Neuronal stem cell (in vitro differentiated cells): ENCODE measurements at regions not wholly inside any gene's neighbourhood (a gene's known extent, or its start where the extent isn't known, plus 50 kb on each side); places are given as distances from the start of the nearest gene placed in this dataset.

Experiments used
- DNase-seq: peaks from one replicate; pipeline ENCODE4 v3.0.0-alpha.2; 2013; ENCODE audit warnings: low spot score
- H2AFZ ChIP-seq: one replicate; pipeline ENCODE4 v1.6.1; 2013; ENCODE audit warnings: mild to moderate bottlenecking, low read length, inconsistent platforms
- H2AK5ac ChIP-seq: 2 replicates; pipeline ENCODE4 v1.6.1; 2013; ENCODE audit warnings: low read depth, mild to moderate bottlenecking, inconsistent platforms, low read length, moderate library complexity, mixed read lengths
- H2BK120ac ChIP-seq: 2 replicates; pipeline ENCODE4 v1.6.1; 2013; ENCODE audit warnings: low read depth, mild to moderate bottlenecking, inconsistent platforms, low read length, moderate library complexity, mixed read lengths
- H2BK12ac ChIP-seq: one replicate; pipeline ENCODE4 v1.6.1; 2013; ENCODE audit warnings: low read length, inconsistent platforms
- H2BK15ac ChIP-seq: 2 replicates; pipeline ENCODE4 v1.6.1; 2013; ENCODE audit warnings: mild to moderate bottlenecking, low read length, inconsistent platforms, mixed read lengths
- H2BK5ac ChIP-seq: one replicate; pipeline ENCODE4 v1.6.1; 2013; ENCODE audit warnings: inconsistent platforms, mild to moderate bottlenecking, low read length, moderate library complexity
- H3K14ac ChIP-seq: one replicate; pipeline ENCODE4 v1.6.1; 2013; ENCODE audit warnings: low read length, inconsistent platforms
- H3K18ac ChIP-seq: 2 replicates; pipeline ENCODE4 v1.6.1; 2013; ENCODE audit warnings: low read length, inconsistent platforms
- H3K23ac ChIP-seq: 2 replicates; pipeline ENCODE4 v1.6.1; 2013; ENCODE audit warnings: low read depth, mild to moderate bottlenecking, mixed read lengths, low read length, inconsistent platforms; ENCODE audit not compliant: poor library complexity
- H3K27ac ChIP-seq: replicated peaks from 3 replicates; pipeline ENCODE4 v1.5.1; 2013; ENCODE audit warnings: low read length, inconsistent platforms
- H3K27me3 ChIP-seq, 3 experiments: 2 replicates each; pipeline ENCODE4 v1.6.1; 2013; ENCODE audit warnings: low read length in 3 of 3, mild to moderate bottlenecking in 2 of 3, inconsistent platforms in 1 of 3, low read depth in 1 of 3, mixed read lengths in 1 of 3, moderate library complexity in 1 of 3; ENCODE audit not compliant: control insufficient read depth in 3 of 3, insufficient read depth in 3 of 3
- H3K36me3 ChIP-seq, 2 donors: replicated peaks in 1 of 2; 2 replicates each; pipeline ENCODE4 v1.6.1; 2013; ENCODE audit warnings: low read length in 2 of 2; ENCODE audit not compliant: control insufficient read depth in 2 of 2, insufficient read depth in 2 of 2
- H3K4ac ChIP-seq: 2 replicates; pipeline ENCODE4 v1.6.1; 2013; ENCODE audit warnings: inconsistent platforms, mild to moderate bottlenecking, low read length, moderate library complexity
- H3K4me1 ChIP-seq, 2 donors: 1 replicate in 1 of 2; 2 replicates in 1 of 2; pipeline ENCODE4 v1.6.1; 2013; ENCODE audit warnings: low read length in 2 of 2, low read depth in 1 of 2; ENCODE audit not compliant: control insufficient read depth in 2 of 2, insufficient read depth in 1 of 2
- H3K4me2 ChIP-seq: one replicate; pipeline ENCODE4 v1.6.1; 2013; ENCODE audit warnings: mild to moderate bottlenecking, low read length, inconsistent platforms; ENCODE audit not compliant: insufficient read depth, poor library complexity, severe bottlenecking
- H3K4me3 ChIP-seq, 2 donors: 2 replicates each; pipeline ENCODE4 v1.5.1; 2013; ENCODE audit warnings: low read length in 2 of 2, mild to moderate bottlenecking in 2 of 2, inconsistent platforms in 1 of 2, moderate library complexity in 1 of 2
- H3K79me1 ChIP-seq: one replicate; pipeline ENCODE4 v1.6.1; 2013; ENCODE audit warnings: low read depth, mild to moderate bottlenecking, inconsistent platforms, low read length, moderate library complexity
- H3K9ac ChIP-seq: one replicate; pipeline ENCODE4 v1.6.1; 2013; ENCODE audit warnings: mild to moderate bottlenecking, low read depth, low read length, inconsistent platforms; ENCODE audit not compliant: poor library complexity
- H3K9me3 ChIP-seq, 2 donors: replicated peaks in 1 of 2; 2 replicates each; pipeline versions ENCODE3 to v1.6.1; 2013; ENCODE audit warnings: low read length in 2 of 2, mild to moderate bottlenecking in 2 of 2, inconsistent platforms in 1 of 2, low read depth in 1 of 2, mixed read lengths in 1 of 2, moderate library complexity in 1 of 2; ENCODE audit not compliant: control insufficient read depth in 2 of 2, insufficient read depth in 1 of 2
- H4K8ac ChIP-seq: one replicate; pipeline ENCODE4 v1.6.1; 2013; ENCODE audit warnings: low read depth, mild to moderate bottlenecking, inconsistent platforms, low read length, moderate library complexity
- H4K91ac ChIP-seq: one replicate; pipeline ENCODE4 v1.6.1; 2013; ENCODE audit warnings: low read length, low read depth, mild to moderate bottlenecking, inconsistent platforms; ENCODE audit not compliant: poor library complexity
- WGBS, 2 donors: extraction: QIAGEN DNeasy Blood & Tissue Kit; methylation state at CpG; one replicate each; pipeline ENCODE4 v1.1.7; 2013; ENCODE audit warnings: missing lambda C conversion rate in 2 of 2, mixed read lengths in 1 of 2; ENCODE audit not compliant: insufficient read length in 2 of 2, insufficient replicate concordance in 1 of 2; ENCODE audit errors: extremely low coverage in 2 of 2; 5-methylcytosine and 5-hydroxymethylcytosine counted together

DNA sequence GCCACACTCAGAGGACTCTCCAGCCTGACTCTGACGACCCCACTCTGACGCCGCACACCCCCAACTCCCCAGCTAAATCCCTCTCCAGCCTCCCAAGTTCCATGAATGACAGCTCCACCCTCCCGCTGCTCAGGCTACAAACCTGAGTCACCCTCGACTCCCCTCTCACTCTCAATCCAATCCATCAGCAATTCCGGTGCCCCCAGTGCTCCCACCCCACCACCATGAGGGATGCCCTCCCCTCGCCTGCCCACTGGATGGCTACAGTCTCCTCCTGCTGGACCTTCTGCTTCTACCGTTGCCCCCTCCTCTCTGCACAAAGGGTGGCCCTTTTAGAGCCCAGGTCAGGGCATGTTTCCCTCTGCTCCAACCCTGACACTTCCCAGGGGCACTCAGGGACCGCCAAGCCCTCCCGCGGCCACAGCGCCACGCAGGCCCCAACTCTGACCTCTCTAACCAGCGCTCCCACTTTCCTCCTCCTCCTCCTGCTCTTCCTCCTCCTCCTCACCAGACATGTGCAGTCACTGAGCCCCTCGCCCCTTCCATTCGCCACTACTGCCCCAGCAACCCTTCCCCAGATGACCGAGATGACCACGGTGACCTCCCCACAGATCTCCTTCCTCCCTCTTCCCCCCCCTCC is 69.5 kb upstream of the NUP50 start:
- no peak overlapping the region for H2BK120ac ChIP-seq
- H3K18ac ChIP-seq = peak overlapping the region; percentile 65
- no peak overlapping the region for H3K4me2 ChIP-seq
- H3K4ac ChIP-seq = no peak overlapping the region
- no peak overlapping the region for H4K91ac ChIP-seq
- H3K36me3 ChIP-seq = no peaks in the 10 kb centered on the region
- H2AK5ac ChIP-seq = no peak overlapping the region
- no peak overlapping the region for H3K27ac ChIP-seq
- peaks cover 0 to 2% of the 10 kb centered on the region in 2 donors for H3K4me1 ChIP-seq
- peak overlapping the region; percentile 57 for H3K23ac ChIP-seq
- no CpG with 5 or more reads among the region's 18 CpGs for WGBS, 2 donors
- no peak overlapping the region for H3K14ac ChIP-seq
- no peak overlapping the region for H2BK5ac ChIP-seq
- H3K9me3 ChIP-seq = no peaks in the 10 kb centered on the region
- no peak overlapping the region for H3K4me3 ChIP-seq
- no peak overlapping the region for H3K9ac ChIP-seq
- no peak for DNase-seq
- no peak overlapping the region for H2BK12ac ChIP-seq
- no peak overlapping the region for H2BK15ac ChIP-seq
- no peak overlapping the region for H2AFZ ChIP-seq
- H4K8ac ChIP-seq = no peak overlapping the region
- no peaks in the 10 kb centered on the region for H3K79me1 ChIP-seq
- H3K27me3 ChIP-seq = peaks cover 0 to 10% (median 0%) of the 10 kb centered on the region in 3 experiments

DNA sequence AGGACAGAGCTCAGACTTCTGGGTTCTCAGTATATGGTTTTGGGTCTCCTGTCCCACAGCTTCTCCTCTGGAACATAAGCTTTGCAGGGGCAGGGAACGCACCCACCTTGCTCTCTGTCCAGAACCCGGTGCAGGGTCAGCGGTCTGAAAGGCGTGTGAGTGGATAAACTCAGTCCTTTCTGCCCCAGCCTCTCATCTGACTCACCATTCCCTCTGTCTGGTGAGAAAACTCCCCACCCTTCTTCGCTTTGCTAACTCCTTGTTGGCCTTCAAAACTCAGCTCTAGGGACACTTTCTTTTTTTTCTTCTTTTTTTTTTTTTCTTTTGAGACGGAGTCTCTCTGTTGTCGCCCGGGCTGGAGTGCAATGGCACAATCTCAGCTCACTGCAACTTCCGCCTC is 68.9 kb upstream of the NUP50 start:
- Histone ChIP-seq H2BK15ac (no peak overlapping the region), H2BK120ac (no peak overlapping the region), H3K27me3 (peaks cover 0 to 10% (median 0%) of the 10 kb centered on the region in 3 experiments), H3K18ac (no peak overlapping the region), H2BK12ac (no peak overlapping the region), H4K91ac (no peak overlapping the region), H3K9ac (no peak overlapping the region), H2BK5ac (no peak overlapping the region), H3K4me1 (peaks cover 0 to 2% of the 10 kb centered on the region in 2 donors), H4K8ac (no peak overlapping the region), H3K4ac (no peak overlapping the region), H3K4me2 (no peak overlapping the region), H3K23ac (no peak overlapping the region), H3K4me3 (no peak overlapping the region), H3K79me1 (no peaks in the 10 kb centered on the region), H3K36me3 (no peaks in the 10 kb centered on the region), H2AFZ (no peak overlapping the region), H3K14ac (no peak overlapping the region), H3K27ac (no peak overlapping the region), H2AK5ac (no peak overlapping the region), H3K9me3 (no peaks in the 10 kb centered on the region)
- WGBS, 2 donors = no CpG with 5 or more reads among the region's 9 CpGs
- DNase-seq = no peak

GRCh38 chr22:45096256-45096907 is 67.3 kb upstream of the NUP50 start:
- H2BK12ac ChIP-seq = no peak overlapping the region
- no peak overlapping the region for H3K27ac ChIP-seq
- H2BK5ac ChIP-seq = no peak overlapping the region
- no peak overlapping the region for H2AK5ac ChIP-seq
- no peak overlapping the region for H3K9ac ChIP-seq
- no peak overlapping the region for H3K23ac ChIP-seq
- no peaks in the 10 kb centered on the region for H3K79me1 ChIP-seq
- H3K36me3 ChIP-seq = no peaks in the 10 kb centered on the region
- H3K4me2 ChIP-seq = no peak overlapping the region
- H2AFZ ChIP-seq = no peak overlapping the region
- peaks cover 0 to 9% (median 0%) of the 10 kb centered on the region in 3 experiments for H3K27me3 ChIP-seq
- H2BK15ac ChIP-seq = no peak overlapping the region
- no peak overlapping the region for H3K4me3 ChIP-seq
- H3K14ac ChIP-seq = no peak overlapping the region
- no peak overlapping the region for H4K91ac ChIP-seq
- no peaks in the 10 kb centered on the region for H3K9me3 ChIP-seq
- H3K18ac ChIP-seq = no peak overlapping the region
- WGBS, 2 donors = no CpG with 5 or more reads among the region's 7 CpGs
- H4K8ac ChIP-seq = no peak overlapping the region
- H3K4me1 ChIP-seq = peaks cover 0 to 2% of the 10 kb centered on the region in 2 donors
- DNase-seq = peak; percentile 50
- H2BK120ac ChIP-seq = no peak overlapping the region
- no peak overlapping the region for H3K4ac ChIP-seq

GRCh38 chr22:45097061-45097460 is 66.7 kb upstream of the NUP50 start:
- Histone ChIP-seq H3K4me1 (no peaks in the 10 kb centered on the region), H3K4me2 (no peak overlapping the region), H2AK5ac (no peak overlapping the region), H2BK120ac (no peak overlapping the region), H2AFZ (no peak overlapping the region), H3K79me1 (no peaks in the 10 kb centered on the region), H3K14ac (no peak overlapping the region), H3K9me3 (no peaks in the 10 kb centered on the region), H2BK12ac (no peak overlapping the region), H2BK15ac (no peak overlapping the region), H2BK5ac (no peak overlapping the region), H3K4ac (no peak overlapping the region), H3K18ac (no peak overlapping the region), H3K36me3 (no peaks in the 10 kb centered on the region), H4K91ac (no peak overlapping the region), H3K27me3 (peaks cover 0 to 11% (median 0%) of the 10 kb centered on the region in 3 experiments), H3K23ac (no peak overlapping the region), H3K4me3 (no peak overlapping the region), H3K9ac (no peak overlapping the region), H3K27ac (no peak overlapping the region), H4K8ac (no peak overlapping the region)
- no peak for DNase-seq
- WGBS, 2 donors = no CpG with 5 or more reads among the region's 3 CpGs
